ENCODE measurements at regions not wholly inside any gene's neighbourhood (a gene's known extent, or its start where the extent isn't known, plus 50 kb on each side); places are given as distances from the start of the nearest gene placed in this dataset.

- Histone ChIP-seq H3K27me3 (ENCODE audit: control insufficient read depth, extremely low read depth, insufficient read depth, low read length) (no peaks in the 10 kb centered on the region), H3K4me1 (ENCODE audit: control insufficient read depth, extremely low read depth, insufficient read depth, low read length) (no peaks in the 10 kb centered on the region), H3K79me2 (ENCODE audit: control insufficient read depth, insufficient read depth, low read length) (no peaks in the 10 kb centered on the region), H3K4me3 (ENCODE audit: control insufficient read depth in 2 of 3, extremely low read depth in 1 of 3, insufficient read depth in 2 of 3, low read depth in 1 of 3, low read length in 3 of 3) (no peak overlapping the region), H3K9me1 (ENCODE audit: control insufficient read depth, extremely low read depth, insufficient read depth, low read length) (no peaks in the 10 kb centered on the region), H3K36me3 (ENCODE audit: control insufficient read depth in 2 of 2, extremely low read depth in 1 of 2, insufficient read depth in 2 of 2, low read length in 2 of 2) (no peaks in the 10 kb centered on the region), H3K9me3 (ENCODE audit: control insufficient read depth, low read depth, low read length) (no peaks in the 10 kb centered on the region), H3K27ac (ENCODE audit: control insufficient read depth, insufficient read depth, low read length) (no peak overlapping the region), H3K4me2 (ENCODE audit: control insufficient read depth, extremely low read depth, insufficient read depth, low read depth, low read length) (no peak overlapping the region), H3K9ac (ENCODE audit: control insufficient read depth, extremely low read depth, insufficient read depth, low read length) (no peak overlapping the region), H2AFZ (ENCODE audit: control insufficient read depth, low read length) (no peak overlapping the region), H4K20me1 (ENCODE audit: control insufficient read depth, extremely low read depth, insufficient read depth, low read length) (no peaks in the 10 kb centered on the region)
- FAIRE-seq (no peak), DNase-seq (ENCODE audit: low read depth, low spot score) (no peak)
- TF ChIP-seq EZH2 (IDR thresholded peaks at IDR 0.05; ENCODE audit: low read length) (no peak), CTCF (optimal IDR thresholded peaks at IDR 0.05 in 1 of 3, IDR thresholded peaks at IDR 0.05 in 1 of 3, conservative IDR thresholded peaks at IDR 0.05 in 1 of 3; ENCODE audit: extremely low read depth in 1 of 3, insufficient read depth in 2 of 3, low read length in 3 of 3) (no peak)
- dilution Hi-C loops (cut with MboI; ENCODE audit: extremely low pct_ligation_motif_present, low sequenced_read_pairs), result no loop called here
These were observed 191.6 kb downstream of the C6orf118 start for GRCh38 chr6:165117806-165118205.

GRCh38 chr6:165117121-165117520 lies 192.3 kb downstream of the C6orf118 start:
- H3K9me3 ChIP-seq (ENCODE audit: control insufficient read depth, low read depth, low read length), result no peaks in the 10 kb centered on the region

More at GRCh38 chr6:165117121-165117520, 192.3 kb downstream of the C6orf118 start:
- Histone ChIP-seq H3K9me1 (ENCODE audit: control insufficient read depth, extremely low read depth, insufficient read depth, low read length) (no peaks in the 10 kb centered on the region), H3K4me3 (ENCODE audit: control insufficient read depth in 2 of 3, extremely low read depth in 1 of 3, insufficient read depth in 2 of 3, low read depth in 1 of 3, low read length in 3 of 3) (no peak overlapping the region), H3K9ac (ENCODE audit: control insufficient read depth, extremely low read depth, insufficient read depth, low read length) (no peak overlapping the region), H3K79me2 (ENCODE audit: control insufficient read depth, insufficient read depth, low read length) (no peaks in the 10 kb centered on the region), H3K27me3 (ENCODE audit: control insufficient read depth, extremely low read depth, insufficient read depth, low read length) (no peaks in the 10 kb centered on the region), H3K4me2 (ENCODE audit: control insufficient read depth, extremely low read depth, insufficient read depth, low read depth, low read length) (no peak overlapping the region), H3K27ac (ENCODE audit: control insufficient read depth, insufficient read depth, low read length) (no peak overlapping the region), H3K36me3 (ENCODE audit: control insufficient read depth in 2 of 2, extremely low read depth in 1 of 2, insufficient read depth in 2 of 2, low read length in 2 of 2) (no peaks in the 10 kb centered on the region), H2AFZ (ENCODE audit: control insufficient read depth, low read length) (no peak overlapping the region), H3K4me1 (ENCODE audit: control insufficient read depth, extremely low read depth, insufficient read depth, low read length) (no peaks in the 10 kb centered on the region), H4K20me1 (ENCODE audit: control insufficient read depth, extremely low read depth, insufficient read depth, low read length) (no peaks in the 10 kb centered on the region)
- TF ChIP-seq CTCF (optimal IDR thresholded peaks at IDR 0.05 in 1 of 3, IDR thresholded peaks at IDR 0.05 in 1 of 3, conservative IDR thresholded peaks at IDR 0.05 in 1 of 3; ENCODE audit: extremely low read depth in 1 of 3, insufficient read depth in 2 of 3, low read length in 3 of 3) (no peak), EZH2 (IDR thresholded peaks at IDR 0.05; ENCODE audit: low read length) (no peak)
- no peak for FAIRE-seq
- dilution Hi-C loops (cut with MboI; ENCODE audit: extremely low pct_ligation_motif_present, low sequenced_read_pairs), result no loop called here
- no peak for DNase-seq (ENCODE audit: low read depth, low spot score)

Data from keratinocyte (primary cell).